ENCODE measurements at regions not wholly inside any gene's neighbourhood (a gene's known extent, or its start where the extent isn't known, plus 50 kb on each side); places are given as distances from the start of the nearest gene placed in this dataset.

DNA sequence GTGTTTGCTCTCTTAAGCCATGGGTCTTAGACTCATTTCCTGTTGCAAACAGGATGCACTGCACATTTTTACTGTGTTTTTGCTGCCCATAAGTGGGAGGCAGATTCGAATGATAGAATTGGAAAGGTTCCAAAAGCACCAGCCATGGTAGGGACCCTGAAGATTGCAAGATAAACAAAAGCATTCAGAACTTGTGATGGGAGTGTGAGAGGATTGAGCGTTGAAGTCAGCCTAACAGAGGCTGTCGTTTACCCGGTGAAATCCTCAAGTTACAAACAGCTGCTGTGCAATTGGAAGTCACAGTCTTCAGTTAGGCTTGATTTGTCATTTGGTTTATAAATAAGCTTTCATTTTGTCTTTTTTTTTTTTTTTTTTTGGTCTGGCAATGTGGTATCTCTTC, 192.7 kb upstream of the MKI67 start:
- DNase-seq, result no peak

DNA sequence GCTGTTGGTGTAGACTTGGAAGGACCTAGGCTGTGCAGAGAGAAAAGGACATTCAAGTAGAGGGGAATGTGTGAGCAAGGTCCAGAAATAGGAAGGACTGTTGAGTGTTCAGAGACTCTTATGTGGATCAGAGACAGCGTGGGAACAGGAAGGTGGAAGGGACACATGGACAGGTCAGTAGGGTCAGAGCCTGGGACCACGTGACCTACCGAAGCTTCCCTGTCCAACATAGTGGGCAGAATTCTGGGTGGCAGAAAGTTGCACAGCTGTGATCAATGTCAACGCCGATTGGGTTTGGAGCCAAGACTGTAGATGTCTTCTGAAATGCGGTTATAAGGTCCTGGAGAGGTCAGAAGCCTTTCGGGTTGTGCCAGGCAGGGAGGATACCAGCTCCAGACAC, 195.9 kb upstream of the MKI67 start:
- no peak for DNase-seq

DNA sequence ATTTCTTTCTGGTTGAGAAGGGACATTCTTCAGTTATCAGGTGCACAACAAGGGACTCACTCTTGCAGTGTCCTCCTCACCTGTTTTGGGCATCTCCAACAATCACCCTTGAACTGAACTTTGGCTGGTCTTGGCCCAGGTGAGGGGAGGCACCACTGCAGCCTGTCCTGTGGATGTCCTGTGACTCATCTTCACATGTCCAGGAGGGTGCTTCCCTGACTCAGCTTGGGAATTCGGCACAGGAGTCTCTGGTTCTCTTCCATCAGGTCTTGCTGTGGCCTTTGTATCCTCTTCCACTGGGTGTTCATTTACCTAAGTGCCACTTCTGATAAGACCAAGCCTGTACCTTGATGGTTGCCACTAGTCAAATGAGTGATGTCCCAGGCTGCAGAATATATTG, 196.7 kb upstream of the MKI67 start:
- DNase-seq, result no peak

DNA sequence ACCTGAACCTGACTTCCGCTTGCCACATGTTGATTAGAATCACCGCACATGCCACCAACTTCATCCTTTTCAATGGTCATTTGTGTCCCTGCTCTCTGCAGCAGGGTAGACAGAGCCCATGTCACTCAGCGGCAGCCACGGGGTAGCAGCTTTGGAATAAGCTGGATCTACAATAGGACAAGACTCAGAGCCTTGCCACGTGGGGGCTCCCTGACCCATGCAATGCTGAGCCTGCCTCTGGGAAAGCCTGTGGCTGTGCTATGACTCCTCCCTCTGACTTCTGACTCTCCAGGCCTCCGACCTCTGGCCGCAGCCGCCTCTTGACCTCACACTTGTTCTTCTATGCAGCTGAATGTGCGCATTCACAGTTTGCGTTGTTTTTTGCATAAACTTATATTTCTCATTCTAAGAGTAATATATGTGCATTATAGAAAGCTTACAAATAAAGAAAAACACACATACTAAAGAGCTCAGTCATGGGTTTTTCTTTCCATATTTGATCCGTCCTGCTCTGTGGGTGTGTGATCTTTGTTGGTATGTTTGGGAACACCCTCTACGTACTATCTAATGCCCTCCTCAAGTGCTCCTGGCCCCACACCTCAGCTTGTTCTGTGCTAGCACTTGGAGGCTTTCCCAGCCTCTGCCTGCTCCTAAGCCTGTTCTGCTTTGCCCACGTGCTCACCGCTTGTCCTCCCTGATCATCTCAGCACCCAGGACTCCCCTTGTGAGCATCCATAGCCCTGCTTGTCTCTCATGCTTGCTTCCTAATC, 198.0 kb upstream of the MKI67 start:
- peak; percentile 14 for DNase-seq

DNA sequence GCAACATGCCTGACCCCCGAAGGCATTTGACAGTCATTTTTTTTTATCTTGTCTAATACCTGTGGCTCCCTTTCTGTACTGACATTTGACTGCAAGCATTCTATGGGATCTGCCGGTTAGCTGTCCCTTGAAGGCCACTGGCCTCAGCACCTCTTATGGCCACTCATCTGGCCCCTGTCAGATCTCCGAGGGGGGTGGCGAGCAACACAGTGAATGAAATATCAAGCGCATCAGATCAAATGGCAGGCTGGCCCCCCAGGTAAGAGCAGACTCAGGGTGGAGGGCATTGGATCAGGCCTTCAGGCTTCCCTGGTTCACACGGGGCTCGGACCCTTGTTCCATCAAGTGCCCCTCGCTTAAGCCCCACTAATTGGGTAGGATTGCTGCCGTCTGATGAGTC, 199.6 kb upstream of the MKI67 start:
- DNase-seq, result no peak

- DNase-seq, result no peak
These were observed 200.0 kb upstream of the MKI67 start for GRCh38 chr10:128326251-128326650.

- no peak for DNase-seq
These were observed 200.6 kb upstream of the MKI67 start for GRCh38 chr10:128326851-128327250.

DNA sequence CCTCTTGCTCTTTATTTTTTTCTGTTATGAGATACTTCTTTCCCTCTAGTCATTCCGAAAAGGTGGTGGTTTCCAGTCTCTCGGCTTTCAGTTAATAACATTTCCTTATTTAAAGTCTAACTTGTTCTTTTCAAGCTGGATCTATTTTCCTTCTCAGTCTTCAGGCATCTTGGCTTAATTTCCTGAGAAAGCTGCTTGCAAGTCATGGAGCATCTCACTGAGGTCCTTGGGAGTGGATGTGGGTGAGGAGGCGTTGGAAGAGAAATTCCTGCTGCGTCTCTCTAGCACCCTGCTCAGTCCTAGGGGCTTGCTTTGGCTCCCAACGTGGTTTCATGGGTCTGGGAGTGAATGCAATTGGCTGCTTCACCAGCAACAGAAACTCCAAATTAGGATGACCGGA, 210.2 kb upstream of the MKI67 start:
- no peak for DNase-seq

DNA sequence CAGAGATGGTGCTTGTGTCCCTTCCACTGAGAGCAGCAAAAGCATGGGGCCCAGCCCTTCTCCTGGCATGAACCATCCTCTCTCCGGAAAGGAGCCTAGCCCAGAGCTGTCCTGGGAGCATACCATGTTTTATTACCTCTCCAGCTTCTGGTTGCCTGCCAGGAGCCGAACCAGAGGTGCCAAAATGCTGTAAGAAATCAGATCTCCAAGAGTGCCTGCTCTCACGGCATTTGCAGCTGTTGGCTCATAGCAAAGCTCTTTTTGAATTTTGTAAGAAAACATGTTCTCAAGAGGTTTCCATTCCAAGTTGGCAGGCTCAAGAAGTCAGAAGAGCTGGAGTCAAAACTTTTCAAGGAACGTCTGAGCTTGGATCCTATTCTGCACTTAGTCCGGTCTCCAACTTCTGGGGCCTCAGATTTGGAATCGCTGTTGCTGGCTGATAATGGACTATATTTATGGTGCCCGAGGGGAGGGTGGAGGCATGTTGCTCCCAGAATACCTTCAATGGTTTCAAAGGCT, 211.7 kb upstream of the MKI67 start:
- no peak for DNase-seq

DNA sequence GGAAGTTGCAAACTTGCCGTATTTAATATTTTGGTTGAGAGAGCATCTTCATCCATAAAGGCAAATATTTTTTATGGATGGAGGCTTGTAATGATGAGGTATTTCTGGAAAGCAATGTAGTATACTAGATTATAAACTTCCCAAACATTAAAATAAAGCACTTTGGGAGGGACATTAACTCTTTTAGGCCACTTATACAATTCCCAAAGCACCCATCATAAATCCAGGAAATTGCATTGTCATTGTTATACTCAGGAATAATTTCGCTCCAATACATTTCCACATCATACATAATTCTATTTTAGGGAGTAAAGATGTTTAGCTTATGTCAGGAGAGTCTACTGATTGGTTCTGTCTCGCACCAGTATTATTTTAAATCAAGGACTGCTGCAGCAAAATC, 212.7 kb upstream of the MKI67 start:
- no peak for DNase-seq

DNA sequence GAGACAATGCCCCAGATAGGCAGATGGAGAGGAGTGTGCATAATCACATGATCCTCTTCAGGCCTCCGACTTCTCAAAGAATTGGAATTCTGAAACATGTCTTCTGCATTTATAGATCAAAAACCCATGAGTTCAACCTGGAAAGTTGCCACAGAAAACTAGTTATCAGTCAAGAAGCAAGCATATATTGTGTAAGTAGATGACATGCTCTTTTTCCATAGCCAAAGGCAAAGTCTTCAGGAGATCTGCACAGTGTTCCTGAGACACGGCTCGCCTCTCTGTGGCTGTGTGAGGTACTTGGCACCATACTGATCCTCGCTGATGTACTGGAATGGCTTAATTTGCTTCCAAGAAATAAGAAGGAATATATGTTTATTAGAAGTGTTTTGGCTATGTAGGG, 213.5 kb upstream of the MKI67 start:
- no peak for DNase-seq

DNA sequence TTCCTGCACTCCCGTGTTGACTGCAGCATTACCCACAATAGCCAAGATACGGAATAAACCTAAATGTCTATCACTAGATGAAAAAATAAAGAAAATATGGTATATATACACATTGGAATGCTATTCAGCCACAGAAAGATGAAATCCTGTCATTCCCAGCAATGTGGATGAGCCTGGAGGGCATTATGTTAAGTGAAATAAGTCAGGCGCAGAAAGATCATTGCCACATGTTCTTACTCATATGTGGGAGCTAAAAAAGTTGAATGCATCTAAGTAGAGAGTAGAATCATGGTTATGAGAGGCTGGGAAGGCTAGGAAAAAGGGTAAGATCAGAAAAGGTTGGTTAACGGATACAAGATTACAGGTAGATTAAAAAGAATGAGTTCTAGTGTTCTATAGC, 219.1 kb upstream of the MKI67 start:
- no peak for DNase-seq

DNA sequence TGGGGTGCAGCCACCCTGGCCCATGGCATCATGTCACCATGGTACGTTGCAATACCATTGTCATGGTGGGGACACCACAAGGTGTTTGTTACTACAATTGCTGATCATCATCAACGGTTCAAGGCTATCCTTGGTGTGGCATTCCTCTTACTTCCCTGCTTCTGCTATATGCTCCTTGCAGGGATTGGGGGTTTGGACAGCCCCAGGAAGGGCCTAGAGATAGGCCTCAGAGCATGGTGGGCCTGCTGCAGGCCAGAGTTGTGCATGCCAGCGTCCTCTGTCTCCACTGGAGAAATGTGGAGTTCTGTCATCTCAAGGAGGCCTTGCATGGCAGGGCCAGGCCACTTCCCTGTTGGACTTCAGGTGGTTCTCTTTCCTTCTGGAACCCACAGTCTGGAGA, 234.6 kb upstream of the MKI67 start:
- DNase-seq, result no peak

DNA sequence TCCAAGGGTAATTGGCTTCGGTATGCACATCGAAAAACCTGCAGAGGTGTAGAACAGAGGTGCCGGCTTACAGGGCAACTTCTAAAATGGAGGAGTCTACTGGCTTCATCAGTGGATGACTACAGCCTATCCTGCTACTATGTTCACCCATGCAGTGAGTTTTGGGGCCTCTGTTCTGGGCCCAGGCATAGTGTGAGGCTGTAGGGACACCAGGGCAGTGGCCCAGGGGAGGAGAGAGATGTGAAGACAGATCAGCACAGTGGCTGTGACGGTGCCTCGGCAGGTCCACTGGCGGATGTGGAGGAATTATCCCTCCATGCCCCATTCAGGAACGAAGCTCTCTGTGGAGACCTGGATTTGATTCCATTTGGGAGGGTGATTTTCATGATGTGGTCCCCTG, 235.3 kb upstream of the MKI67 start:
- no peak for DNase-seq

GRCh38 chr10:128362514-128362913, 236.3 kb upstream of the MKI67 start:
- no peak for DNase-seq

DNA sequence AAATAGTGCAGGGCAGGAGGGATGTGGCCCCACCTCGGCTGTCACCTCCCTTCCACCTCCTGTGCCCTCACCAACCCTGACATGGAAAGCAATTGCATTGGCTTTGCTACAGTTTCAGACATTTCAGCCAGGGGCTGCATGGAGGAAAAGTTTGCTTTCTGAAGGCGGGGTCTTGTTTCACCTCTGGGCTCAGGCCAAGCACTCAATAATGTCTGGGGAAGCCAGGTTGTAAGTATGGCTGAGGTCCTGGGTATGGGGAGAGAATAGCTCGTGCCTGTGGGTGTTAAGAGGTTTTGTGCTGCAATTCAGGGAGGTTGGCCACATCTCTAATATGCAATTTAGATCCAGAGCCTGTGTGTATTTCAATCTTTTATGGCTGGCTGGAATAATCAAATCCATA, 238.4 kb upstream of the MKI67 start:
- DNase-seq, result no peak

- no peak for DNase-seq
These were observed 239.0 kb upstream of the MKI67 start for GRCh38 chr10:128365156-128365725.

GRCh38 chr10:128367807-128368206, 241.6 kb upstream of the MKI67 start:
- no peak for DNase-seq

- DNase-seq, result no peak
These were observed 243.0 kb upstream of the MKI67 start for GRCh38 chr10:128369101-128369650.

DNA sequence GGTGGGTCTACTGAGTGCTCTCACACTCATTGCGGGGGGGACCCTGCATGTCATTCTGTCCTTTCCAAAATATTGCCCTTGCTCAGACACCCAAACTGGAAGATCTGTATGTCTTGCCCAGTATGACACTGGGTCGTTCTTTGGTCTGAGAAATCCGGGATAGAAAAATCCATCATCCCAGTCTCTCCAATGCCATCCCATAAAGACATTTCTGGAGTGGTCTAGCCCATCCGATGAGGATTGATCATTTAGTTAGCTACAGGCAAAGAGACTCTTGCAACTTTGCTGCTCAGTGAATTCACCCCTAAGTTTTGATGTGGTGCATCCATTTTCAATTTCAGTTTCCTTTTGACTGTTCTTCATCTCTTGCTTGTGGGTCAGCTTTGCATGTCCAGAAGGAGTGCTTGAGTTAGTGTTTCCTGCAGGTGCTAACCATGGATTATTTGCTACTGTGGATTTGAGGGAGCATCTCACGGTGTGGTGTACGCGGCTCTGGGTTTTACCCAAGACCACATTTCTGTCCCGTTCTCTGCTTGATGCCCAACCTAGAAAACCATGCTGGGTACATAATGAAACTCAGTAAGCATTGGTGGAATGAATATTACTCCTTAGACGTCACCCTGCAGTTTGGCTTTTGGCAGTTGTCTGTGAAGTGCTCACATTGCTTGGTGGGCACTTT, 247.0 kb upstream of the MKI67 start:
- DNase-seq, result no peak

GRCh38 chr10:128373831-128374230, 247.6 kb upstream of the MKI67 start:
- no peak for DNase-seq

DNA sequence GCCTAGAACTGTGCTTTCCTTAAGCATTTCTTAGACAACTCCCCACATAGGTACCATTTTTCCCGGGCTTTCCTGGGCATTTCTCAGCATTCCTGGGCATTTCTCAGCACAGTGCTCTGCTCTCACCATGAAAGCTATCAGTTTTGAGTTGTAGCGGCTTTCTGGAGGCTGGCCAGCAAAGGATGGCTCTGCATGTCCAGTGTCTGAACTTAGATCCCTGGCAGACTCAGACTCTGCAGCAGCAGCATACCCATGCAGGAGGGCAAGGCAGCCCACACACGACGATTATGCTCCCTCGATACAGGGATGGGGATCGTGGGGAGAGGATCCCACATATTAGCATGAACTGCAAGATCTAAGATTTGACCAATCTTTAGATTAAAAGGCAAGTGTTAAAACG, 248.9 kb upstream of the MKI67 start:
- no peak for DNase-seq

GRCh38 chr10:128377364-128377987, 251.3 kb upstream of the MKI67 start:
- no peak for DNase-seq

All from DMS53 (cell line).